Smooth muscle cell (in vitro differentiated cells): ENCODE measurements at regions not wholly inside any gene's neighbourhood (a gene's known extent, or its start where the extent isn't known, plus 50 kb on each side); places are given as distances from the start of the nearest gene placed in this dataset.

Experiments used
- DNase-seq: peaks from one replicate; lab custom pipeline; 2025; ENCODE audit not compliant: unreplicated experiment; lab: John Stamatoyannopoulos, UW
- H2AFZ ChIP-seq: fragments of 200-600 bp; sonication (generic); 2 replicates; pipeline ENCODE4 v1.6.0; 2016; ENCODE audit warnings: antibody characterized with exemption, low read depth, mild to moderate bottlenecking
- H3F3A ChIP-seq: fragments of 200-600 bp; sonication (generic); 2 replicates; pipeline ENCODE4 v1.6.0; 2017; ENCODE audit warnings: antibody characterized with exemption, low read depth
- H3K27ac ChIP-seq: fragments of 200-600 bp; sonication (generic); 2 replicates; pipeline ENCODE4 v1.5.1; 2016; ENCODE audit warnings: low read depth, mild to moderate bottlenecking
- H3K27me3 ChIP-seq: fragments of 200-600 bp; sonication (generic); 2 replicates; pipeline ENCODE4 v1.6.1; 2016; ENCODE audit warnings: low read depth, mild to moderate bottlenecking
- H3K36me3 ChIP-seq: fragments of 200-600 bp; sonication (generic); 2 replicates; pipeline ENCODE4 v1.5.1; 2016; ENCODE audit warnings: low read depth
- H3K4me1 ChIP-seq: fragments of 200-600 bp; sonication (generic); 2 replicates; pipeline ENCODE4 v1.5.1; 2016; ENCODE audit warnings: low read depth
- H3K4me2 ChIP-seq: fragments of 200-600 bp; sonication (generic); 2 replicates; pipeline ENCODE4 v1.6.0; 2016; ENCODE audit warnings: mild to moderate bottlenecking
- H3K4me3 ChIP-seq: fragments of 200-600 bp; sonication (generic); 2 replicates; pipeline ENCODE4 v1.5.1; 2016; ENCODE audit warnings: mild to moderate bottlenecking
- H3K79me2 ChIP-seq: fragments of 200-600 bp; sonication (generic); 2 replicates; pipeline ENCODE4 v1.6.0; 2016; ENCODE audit warnings: low read depth, mild to moderate bottlenecking
- H3K9ac ChIP-seq: fragments of 200-600 bp; sonication (generic); 2 replicates; pipeline ENCODE4 v1.6.0; 2016; ENCODE audit warnings: low read depth
- H3K9me3 ChIP-seq: fragments of 200-600 bp; sonication (generic); replicated peaks from 2 replicates; pipeline ENCODE4 v1.5.1; 2016; ENCODE audit warnings: low read depth
- H4K20me1 ChIP-seq: fragments of 200-600 bp; sonication (generic); 2 replicates; pipeline ENCODE4 v1.6.0; 2016; ENCODE audit warnings: low read depth
- WGBS: methylation state at CpG from one replicate; pipeline ENCODE4 v1.1.7; 2016; ENCODE audit warnings: low lambda C conversion rate; 5-methylcytosine and 5-hydroxymethylcytosine counted together
- TF ChIP-seq, protein P1 (sequence below): fragments of 200-600 bp; sonication (generic); IDR thresholded peaks from 2 replicates; pipeline ENCODE4 v1.5.1; 2017; ENCODE audit warnings: borderline replicate concordance, mild to moderate bottlenecking, antibody characterized with exemption; ENCODE audit not compliant: insufficient read depth, poor library complexity, severe bottlenecking

DNA sequence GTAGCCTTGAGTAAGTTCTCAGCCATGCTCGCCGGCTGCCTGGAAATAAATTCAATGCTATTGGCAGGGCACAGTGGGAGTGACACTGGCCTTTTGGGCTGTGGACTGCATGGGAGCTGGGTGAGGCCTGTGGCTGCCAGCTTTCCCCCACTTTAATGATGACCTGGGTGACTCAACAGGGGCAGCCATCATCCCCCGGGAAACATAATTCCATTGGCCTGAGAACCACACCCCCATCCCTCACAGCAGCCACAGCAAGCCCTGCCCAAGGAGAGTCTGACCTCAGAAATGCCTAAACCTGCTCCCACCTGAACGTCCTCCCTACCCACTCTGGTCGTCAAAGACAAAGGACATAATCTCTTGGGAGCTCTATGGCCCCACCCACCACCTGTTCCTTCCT, 384.0 kb downstream of the LTN1 start:
- Histone ChIP-seq H3K27me3 (no peaks in the 10 kb centered on the region), H3K4me1 (no peaks in the 10 kb centered on the region), H3K27ac (no peak overlapping the region), H3K4me3 (no peak overlapping the region), H3K36me3 (no peaks in the 10 kb centered on the region), H3F3A (no peaks in the 10 kb centered on the region), H3K9me3 (no peaks in the 10 kb centered on the region), H3K9ac (no peak overlapping the region), H3K4me2 (no peak overlapping the region), H4K20me1 (no peaks in the 10 kb centered on the region), H3K79me2 (no peaks in the 10 kb centered on the region), H2AFZ (no peak overlapping the region)
- no peak for DNase-seq
- 91% methylated on average over 5 of the region's 5 CpGs for WGBS
- TF ChIP-seq, protein P1, sequence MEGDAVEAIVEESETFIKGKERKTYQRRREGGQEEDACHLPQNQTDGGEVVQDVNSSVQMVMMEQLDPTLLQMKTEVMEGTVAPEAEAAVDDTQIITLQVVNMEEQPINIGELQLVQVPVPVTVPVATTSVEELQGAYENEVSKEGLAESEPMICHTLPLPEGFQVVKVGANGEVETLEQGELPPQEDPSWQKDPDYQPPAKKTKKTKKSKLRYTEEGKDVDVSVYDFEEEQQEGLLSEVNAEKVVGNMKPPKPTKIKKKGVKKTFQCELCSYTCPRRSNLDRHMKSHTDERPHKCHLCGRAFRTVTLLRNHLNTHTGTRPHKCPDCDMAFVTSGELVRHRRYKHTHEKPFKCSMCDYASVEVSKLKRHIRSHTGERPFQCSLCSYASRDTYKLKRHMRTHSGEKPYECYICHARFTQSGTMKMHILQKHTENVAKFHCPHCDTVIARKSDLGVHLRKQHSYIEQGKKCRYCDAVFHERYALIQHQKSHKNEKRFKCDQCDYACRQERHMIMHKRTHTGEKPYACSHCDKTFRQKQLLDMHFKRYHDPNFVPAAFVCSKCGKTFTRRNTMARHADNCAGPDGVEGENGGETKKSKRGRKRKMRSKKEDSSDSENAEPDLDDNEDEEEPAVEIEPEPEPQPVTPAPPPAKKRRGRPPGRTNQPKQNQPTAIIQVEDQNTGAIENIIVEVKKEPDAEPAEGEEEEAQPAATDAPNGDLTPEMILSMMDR = no peak

GRCh38 chr21:28607545-28607944, 385.1 kb downstream of the LTN1 start:
- 92% methylated on average over 4 of the region's 4 CpGs for WGBS
- Histone ChIP-seq H3K36me3 (no peaks in the 10 kb centered on the region), H3K4me1 (no peaks in the 10 kb centered on the region), H4K20me1 (no peaks in the 10 kb centered on the region), H3K27me3 (no peaks in the 10 kb centered on the region), H3F3A (no peaks in the 10 kb centered on the region), H3K4me3 (no peak overlapping the region), H3K27ac (no peak overlapping the region), H3K79me2 (no peaks in the 10 kb centered on the region), H3K9me3 (no peaks in the 10 kb centered on the region), H3K4me2 (no peak overlapping the region), H2AFZ (no peak overlapping the region), H3K9ac (no peak overlapping the region)
- DNase-seq = no peak
- TF ChIP-seq, protein P1 = no peak

DNA sequence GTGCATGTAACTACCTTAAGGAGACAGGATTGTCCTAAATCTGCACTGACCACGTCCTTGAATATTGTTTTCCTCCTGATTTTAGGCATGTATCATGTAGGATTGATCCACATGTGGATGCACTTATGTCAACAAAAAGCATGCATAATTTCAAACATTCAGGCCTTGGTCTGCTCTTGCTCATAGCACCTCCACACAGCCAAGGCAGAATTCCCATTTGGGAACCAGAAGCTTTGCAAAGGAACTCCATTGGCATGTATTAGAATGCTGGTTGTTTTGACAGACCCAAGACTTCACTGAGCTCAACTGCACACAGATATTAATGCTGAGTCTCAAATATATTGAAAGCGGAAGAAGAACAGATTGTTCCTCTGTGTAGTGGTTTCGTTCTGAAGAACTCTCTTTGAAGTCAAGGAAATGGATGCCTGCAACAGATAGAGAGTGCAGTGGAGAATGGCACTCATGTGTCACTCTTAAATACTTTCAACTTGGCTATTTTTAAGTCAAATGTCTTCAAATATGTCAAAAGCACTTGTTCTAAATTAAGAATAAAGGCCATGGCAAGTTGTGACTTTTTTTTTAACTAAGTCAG, 387.6 kb downstream of the LTN1 start:
- Histone ChIP-seq H2AFZ (no peak overlapping the region), H3K27me3 (no peaks in the 10 kb centered on the region), H3K4me2 (no peak overlapping the region), H3F3A (no peaks in the 10 kb centered on the region), H3K9ac (no peak overlapping the region), H3K27ac (no peak overlapping the region), H3K4me1 (no peaks in the 10 kb centered on the region), H4K20me1 (no peaks in the 10 kb centered on the region), H3K9me3 (no peaks in the 10 kb centered on the region), H3K36me3 (no peaks in the 10 kb centered on the region), H3K79me2 (no peaks in the 10 kb centered on the region), H3K4me3 (no peak overlapping the region)
- TF ChIP-seq, protein P1 = no peak
- DNase-seq = no peak
- WGBS = 86% methylated on average over 3 of the region's 3 CpGs

DNA sequence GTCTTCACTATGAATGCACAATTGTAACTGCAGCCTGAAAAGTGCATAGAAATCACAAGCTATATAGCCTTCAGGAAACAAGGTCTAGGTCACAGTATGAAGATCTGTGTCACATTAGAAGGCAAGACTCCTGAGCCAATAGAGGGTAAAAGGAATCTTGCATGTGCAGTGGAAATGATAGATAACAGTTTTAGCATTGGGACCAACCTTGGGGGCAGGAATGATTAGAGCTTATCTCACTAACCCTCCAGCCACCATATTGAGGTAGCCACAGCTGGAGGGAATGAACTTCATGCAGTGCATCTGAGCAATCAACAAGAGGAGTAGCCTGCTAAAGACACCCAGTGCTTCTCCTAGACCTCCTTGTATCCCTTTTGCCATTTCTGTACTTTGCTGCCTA, 390.1 kb downstream of the LTN1 start:
- Histone ChIP-seq H2AFZ (no peak overlapping the region), H3K4me2 (no peak overlapping the region), H4K20me1 (no peaks in the 10 kb centered on the region), H3K27me3 (no peaks in the 10 kb centered on the region), H3K4me1 (no peaks in the 10 kb centered on the region), H3K79me2 (no peaks in the 10 kb centered on the region), H3F3A (no peaks in the 10 kb centered on the region), H3K27ac (no peak overlapping the region), H3K36me3 (no peaks in the 10 kb centered on the region), H3K4me3 (no peak overlapping the region), H3K9me3 (no peaks in the 10 kb centered on the region), H3K9ac (no peak overlapping the region)
- TF ChIP-seq, protein P1 = no peak
- no peak for DNase-seq
